HG02973 (cell line): ENCODE measurements at regions not wholly inside any gene's neighbourhood (a gene's known extent, or its start where the extent isn't known, plus 50 kb on each side); places are given as distances from the start of the nearest gene placed in this dataset.
A peak's percentile ranks its signal among the peaks of the same experiment; 100 is the strongest.
"Not testable (repeated sequence)": the region's sequence is repeated elsewhere in the genome, so short reads cannot be mapped to it uniquely, and the experiment has no call there.

ENCODE experiments used
- ATAC-seq: cut with Tn5 transposase; IDR thresholded peaks from one replicate; pipeline ENCODE4 v1.9.1; 2021; ENCODE audit warnings: moderate library complexity; ENCODE audit not compliant: unreplicated experiment

DNA sequence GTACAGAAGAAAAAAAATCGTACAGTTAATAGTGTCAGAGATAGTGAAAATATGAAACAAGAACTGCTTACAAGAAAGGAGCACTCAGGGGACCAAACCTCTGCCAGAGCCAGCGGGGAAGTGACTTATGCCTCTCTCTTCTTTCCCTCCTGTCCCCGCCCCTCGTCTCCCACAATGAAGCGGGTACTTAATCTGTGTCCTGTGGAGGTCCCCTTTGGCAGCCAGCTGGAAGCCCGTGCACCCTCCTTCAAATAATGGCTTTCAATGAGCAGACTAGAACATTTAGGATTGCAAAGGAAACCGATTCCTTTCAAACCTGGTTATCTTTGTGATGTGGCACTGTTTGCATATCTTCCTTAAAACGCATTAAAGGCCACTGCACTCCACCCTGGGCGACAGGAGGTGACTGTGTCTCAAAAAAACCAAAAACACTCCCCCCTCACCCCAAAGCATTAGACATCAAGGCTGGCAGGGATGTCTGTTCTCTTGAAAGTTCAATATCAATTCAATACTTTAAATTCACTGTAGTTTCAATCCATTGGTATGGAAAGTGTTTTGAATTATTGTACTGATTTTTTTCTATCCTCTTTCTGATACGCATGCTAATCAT, 51.7 kb downstream of the PPIAL4C start:
- ATAC-seq = not testable (repeated sequence)

DNA sequence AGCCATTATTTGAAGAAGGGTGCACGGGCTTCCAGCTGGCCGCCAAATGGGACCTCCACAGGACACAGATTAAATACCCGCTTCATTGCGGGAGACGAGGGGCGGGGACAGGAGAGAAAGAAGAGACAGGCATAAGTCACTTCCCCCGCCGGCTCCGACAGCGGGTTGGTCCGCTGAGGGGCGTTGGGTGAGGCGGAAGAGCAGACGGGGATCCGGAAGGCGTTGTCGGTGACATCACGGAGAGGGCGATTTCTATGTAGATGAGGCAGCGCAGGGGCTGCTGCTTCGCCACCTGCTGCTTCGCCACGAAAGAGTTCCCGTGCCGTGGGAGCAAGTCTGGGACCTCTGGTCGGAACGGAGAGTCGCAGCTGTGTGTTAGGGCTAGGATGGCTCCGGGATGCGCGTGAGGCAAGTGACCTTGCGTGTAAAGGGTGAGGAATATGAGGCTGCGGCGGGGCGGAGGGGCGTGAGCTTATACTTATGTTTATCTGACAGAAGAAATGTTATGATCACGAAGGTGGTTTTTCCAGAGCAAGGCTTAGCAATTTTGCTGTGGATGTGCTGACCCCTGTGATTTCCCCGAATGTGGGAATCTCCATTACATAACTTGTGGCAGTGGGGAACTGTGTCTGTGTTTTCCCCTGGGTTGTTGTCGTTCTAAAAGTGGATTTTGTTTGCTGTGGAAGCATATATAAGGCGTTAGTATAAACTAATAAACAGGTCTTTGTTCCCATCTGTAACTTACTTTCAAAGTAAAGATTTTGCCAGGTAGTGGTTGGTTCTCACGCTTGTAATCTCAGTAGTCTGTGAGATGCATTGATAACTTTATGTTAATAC, 52.9 kb downstream of the PPIAL4C start:
- peak; percentile 86 for ATAC-seq

DNA sequence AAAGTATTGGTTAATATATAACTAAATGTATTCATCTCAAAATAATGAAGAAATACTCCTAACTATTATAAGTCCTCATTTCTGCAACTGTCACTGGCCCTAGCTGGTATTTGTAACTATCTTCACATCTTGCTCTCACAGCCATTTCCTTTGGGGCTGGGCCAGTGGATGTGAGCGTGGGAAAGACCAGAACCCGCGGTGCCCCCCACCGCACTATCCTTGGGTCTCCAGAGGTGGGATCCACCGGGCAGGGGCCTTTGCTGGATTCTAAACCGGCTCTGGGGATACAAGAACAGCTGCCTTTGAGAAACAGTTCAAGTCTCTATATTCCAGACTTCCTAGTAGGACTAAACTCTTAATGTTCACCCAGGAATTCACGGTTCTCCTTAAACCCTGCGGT, 54.8 kb downstream of the PPIAL4C start:
- not testable (repeated sequence) for ATAC-seq

DNA sequence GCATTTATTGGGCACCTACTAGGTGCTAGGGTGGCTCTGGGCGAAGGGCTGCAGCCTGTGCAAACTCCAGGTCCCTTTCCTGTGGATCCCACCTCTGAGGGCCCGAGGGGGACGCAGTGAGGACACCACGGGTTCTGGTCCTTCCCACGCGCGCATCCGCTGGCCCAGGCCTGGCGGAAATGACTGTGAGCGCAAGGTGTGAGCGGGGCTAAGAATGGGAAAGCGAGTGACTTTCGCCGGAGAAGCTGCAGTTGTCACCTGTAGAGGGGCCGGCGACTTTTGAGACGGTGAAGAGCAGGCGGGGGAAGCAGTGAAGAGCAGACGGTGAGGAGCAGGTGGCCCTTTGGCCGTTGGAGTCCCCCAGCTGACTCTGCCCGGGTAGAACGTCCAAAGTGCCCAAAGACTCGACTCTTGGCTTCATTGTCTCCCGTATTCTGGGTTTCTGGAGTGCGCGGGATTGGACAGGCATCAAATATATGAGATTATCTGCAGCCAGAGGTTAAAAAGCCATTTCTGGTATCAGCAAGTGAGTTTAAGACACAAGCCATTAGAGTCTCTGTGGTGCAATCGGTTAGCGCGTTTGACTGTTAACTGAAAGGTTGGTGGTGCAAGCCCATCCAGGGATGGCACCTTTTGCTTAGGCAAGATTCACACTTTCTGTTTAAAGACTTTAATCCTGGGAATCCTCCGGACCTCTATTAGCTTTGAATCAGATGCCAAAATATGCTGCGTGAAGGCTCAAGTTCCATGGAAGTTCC, 55.4 kb downstream of the PPIAL4C start:
- not testable (repeated sequence) for ATAC-seq

DNA sequence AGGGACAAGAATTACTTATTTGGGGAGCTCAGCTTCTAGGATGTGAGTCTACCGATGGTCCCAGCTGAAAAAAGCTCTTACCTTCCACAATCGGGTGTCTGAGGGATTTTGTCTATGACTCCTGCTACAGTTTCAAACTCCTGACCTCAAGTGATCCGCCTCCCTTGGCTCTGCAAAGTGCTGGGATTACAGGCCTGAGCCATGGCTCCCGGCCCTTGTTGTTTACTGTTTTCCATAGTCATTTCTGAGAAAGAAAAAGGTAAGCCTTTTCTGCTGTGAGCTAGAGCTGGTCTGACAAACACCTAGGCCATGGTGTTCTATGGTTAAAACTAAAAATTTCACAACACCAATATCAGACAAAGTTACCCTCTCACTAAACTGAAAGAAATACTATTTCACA, 57.5 kb downstream of the PPIAL4C start:
- ATAC-seq = not testable (repeated sequence)

DNA sequence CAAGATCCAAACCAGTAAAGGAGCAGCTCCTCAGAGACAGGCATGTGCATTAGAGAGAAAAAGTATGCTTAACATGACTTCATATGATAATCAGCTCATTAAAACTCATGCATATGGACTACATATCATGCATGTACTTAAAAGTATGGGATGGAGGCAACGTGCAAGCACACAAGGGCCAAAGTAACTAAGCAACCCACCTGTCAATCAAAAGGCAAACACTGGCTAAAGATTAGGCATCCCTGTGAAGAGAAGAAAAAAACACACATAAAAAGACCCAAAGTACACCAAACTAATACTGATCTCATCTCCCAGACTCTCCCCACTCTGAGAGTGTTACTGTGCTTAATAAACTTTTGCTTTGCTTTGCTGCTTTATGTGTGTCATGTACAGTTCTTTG, 61.2 kb downstream of the PPIAL4C start:
- not testable (repeated sequence) for ATAC-seq

DNA sequence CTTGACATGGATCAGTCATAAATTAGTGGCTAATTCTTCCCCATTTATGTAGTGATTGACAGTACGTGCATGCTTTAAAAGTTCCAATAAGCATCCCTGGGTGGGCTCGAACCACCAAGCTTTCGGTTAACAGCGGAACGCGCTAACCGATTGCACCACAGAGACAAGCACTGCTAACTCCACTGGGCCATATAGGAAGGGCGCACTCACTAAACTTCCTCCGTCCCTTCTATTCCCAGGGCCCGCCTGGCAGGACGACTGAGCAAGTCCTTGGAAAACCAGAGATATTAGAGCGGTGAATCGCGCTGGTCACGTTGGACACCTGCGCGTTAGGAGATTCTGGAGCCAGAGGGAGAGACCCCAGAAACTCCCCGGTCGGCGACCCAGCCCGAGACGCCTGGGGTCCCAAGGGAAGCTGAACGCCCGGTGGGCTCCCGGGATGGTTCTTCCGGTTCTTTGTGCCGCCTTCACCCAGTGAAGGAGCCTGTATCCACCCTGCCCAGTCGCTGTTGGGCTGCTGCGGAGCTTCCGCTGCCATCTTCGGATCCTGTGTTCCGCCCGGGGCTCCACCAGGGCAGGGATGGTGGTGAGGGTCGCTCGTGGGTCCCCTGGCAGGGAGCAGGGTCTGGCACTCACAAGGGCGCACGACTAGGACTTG, 62.8 kb downstream of the PPIAL4C start:
- not testable (repeated sequence) for ATAC-seq

DNA sequence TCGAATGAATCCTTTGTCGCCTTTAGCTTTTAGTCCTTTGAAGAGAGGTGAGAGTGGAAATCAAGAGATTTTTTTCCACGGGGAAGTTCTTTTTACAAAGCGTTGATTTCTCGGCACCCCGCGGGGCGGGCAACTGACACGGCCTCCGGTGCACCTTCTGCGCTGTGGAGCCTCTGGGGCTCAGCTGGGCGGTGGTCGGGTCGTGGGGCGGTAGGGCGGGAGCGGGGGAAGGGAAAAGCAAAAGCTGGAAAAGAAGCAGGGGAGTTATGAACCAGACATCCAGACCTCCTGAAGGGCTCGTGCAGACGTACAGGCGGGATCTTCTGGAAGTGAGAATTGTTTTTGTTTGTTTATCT, 63.3 kb downstream of the PPIAL4C start:
- not testable (repeated sequence) for ATAC-seq

DNA sequence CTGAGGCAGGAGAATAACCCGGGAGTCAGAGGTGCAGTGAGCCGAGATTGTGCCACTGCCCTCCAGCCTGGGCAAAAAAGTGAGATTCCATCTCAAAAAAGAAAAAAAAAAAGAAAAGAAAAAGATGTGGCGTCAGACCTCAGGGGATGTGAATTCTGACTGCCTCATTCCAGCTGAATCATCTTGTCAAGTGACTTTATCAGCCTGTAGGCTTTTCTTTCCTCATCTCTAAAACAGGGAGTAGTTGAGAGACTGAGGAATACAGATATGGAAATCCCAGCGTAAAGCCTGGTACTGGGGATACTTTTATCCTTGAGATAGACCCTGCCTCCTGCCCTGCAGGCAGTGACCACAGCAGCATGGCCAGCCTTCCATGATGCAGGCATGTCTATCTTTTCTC, 74.1 kb downstream of the PPIAL4C start:
- ATAC-seq = not testable (repeated sequence)

DNA sequence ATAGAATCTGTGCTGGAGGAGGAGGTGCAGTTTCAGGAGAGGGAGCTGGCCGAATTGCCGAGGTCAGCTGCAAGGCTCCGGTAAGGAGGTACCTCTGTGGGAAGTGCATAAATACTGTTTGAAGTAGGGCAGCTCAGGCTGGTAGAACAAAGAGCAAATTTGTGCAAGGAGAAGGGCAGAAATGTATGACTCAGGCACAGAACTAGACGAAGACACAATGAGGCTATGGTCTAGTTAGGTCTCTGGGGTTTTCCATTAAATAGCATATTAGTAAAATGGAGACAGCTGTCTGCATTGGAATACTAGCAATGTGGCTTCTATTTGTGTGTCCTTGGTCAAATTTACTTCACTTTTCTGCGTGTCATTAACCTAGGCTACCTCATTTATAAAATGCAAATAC, 74.5 kb downstream of the PPIAL4C start:
- ATAC-seq = not testable (repeated sequence)

DNA sequence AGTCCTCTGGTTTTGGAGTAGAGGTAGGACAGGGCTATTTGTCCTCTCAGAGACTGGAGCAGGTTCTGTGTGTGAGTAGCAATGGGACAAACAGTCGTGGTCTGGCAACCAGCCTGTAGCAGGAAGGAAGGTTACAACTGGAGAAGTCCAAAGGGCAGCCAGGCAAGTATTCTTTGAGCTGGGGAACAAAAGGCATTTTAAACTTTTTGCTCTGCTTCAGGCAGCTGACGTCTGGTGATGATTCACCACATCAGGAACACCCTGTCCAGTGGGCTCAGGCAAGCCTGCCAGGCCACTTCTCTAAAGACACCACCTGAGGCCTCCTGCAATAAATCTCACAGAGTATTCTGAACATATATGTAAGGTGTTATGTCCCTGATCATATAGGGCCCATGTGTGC, 81.0 kb downstream of the PPIAL4C start:
- not testable (repeated sequence) for ATAC-seq

DNA sequence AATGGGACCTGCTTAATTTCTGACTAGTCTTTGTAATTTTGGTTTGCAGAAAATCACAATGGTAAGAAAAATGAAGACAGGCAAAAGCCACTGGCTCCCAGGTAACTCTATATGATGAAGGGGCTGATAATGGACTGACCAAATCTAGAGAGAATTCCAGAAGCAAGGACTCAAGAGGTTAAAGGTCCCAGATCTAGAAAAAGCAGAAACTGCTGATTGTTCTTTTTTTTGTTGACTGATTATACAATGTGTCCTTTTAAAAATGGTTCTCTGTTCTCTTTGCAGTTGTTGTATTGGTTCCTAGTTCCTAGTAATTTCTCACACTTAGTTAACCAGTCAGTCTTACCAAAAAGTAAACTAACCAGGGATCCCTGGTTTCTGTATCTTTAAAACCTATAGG, 81.4 kb downstream of the PPIAL4C start:
- ATAC-seq = not testable (repeated sequence)

DNA sequence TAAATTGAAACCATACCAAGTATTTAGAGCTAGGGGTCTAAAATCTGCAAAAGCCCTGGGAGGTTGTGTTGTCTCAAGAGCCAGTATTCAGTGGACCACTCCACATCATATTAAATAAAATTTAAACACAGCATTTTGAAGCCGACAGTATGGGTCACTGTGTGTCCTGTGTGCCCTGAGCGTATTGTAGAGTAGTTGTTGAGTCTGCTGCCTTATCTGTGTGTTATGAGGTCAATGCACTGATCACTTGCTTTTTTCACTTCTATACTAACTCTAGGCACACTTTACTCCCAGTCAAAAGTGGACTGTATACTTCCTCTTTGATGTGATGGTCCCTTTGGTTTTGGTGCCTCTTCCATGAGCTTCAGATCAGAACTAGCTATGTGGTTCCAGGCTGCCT, 81.9 kb downstream of the PPIAL4C start:
- ATAC-seq = not testable (repeated sequence)

DNA sequence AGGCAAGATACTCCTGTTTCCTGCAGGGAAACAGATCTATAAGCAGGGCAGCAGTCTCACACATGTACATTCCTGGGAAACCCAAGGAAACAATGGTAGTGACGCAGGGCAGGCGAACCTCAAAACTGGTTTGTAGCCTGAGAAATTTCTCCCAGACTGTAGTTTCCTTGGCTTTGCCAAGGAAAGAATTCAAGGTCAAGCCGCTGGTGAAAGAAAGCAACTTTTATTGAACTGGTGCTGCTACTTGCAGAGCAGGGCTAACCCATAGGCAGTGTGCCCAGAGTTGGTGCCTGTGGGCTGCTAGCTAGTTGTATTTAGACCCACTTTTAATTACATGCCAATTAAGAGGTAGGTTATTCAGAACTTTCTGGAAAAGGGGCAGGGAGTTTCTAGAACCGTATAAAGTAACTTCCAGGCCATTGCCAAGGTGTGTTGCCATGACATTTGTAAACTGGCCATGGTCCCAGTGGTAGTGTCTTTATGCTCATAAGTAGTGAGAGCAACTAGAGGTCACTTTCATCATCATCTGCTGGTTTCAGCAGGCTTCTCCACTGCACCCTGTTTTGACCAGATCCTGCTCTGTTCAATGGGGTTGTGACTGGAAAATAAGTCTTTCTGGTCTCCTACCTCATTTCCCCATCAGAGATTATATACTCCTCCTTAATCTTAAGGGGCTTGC, 89.7 kb downstream of the PPIAL4C start:
- not testable (repeated sequence) for ATAC-seq

DNA sequence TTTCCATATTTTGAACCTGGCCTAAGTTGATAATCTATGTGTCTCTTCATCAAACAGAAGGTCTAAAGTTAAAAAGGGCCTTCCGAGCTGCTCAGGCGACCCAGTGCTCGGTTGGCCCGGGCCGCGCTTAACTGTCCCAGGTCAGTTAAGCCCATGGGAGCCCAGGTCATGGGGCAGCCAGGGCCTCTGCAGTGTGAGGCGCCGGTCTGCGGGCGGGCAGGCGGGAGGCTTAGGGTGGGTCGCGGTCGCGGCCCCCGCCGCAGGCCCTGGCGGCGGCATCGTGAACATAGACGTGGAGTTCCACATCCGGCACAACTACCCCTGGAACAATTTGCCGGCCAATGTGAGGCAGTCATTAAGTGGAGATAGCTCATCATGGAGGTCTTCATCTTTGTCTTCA, 91.3 kb downstream of the PPIAL4C start:
- ATAC-seq = not testable (repeated sequence)

DNA sequence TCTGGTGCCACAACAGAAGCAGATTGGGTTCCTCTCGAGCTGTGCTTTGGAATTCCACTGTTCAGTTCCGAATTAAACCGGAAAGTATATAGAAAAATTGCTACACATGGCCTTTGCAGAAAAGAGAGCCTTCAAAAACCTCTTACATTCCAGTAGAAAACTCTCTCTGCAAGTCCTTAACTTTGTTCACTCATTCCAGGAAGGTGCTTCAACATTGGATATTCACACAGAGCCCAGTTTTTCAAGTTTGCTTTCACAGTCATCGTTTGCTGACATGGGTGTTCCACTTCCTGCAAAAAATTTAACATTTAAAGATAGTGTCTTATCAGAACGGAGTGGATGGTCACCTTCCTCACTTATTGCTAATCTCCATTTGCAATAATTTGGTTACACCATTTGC, 93.7 kb downstream of the PPIAL4C start:
- ATAC-seq = not testable (repeated sequence)

DNA sequence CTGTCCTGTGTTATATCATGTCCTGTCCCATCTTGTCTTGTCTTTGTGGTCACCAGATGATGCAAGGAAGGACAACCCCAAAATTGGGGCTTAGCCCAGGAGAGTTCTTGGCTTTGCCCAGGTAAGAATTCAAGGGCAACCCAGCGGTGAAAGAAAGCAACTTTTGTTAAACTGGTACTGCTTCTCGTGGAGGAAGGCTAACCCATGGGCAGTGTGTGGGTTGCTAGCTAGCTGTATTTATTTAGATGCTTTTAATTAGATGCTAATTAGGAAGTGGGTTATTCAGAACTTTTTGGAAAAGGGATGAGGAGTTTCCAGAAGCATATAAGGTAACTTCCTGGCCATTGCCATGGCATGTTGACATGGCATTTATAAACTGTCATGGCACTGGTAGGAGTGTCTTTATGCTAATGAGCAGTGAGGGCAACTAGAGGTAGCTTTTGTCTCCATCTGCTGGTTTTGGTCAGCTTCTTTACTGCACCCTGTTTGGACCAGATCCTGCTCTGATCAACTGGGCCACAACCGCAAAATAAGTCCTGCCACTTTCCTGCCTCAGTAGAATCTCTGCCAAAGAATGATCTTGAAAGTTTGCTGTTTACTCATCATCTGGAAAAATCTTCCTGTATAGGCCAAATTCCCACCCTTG, 95.8 kb upstream of the FCGR1A start:
- not testable (repeated sequence) for ATAC-seq

DNA sequence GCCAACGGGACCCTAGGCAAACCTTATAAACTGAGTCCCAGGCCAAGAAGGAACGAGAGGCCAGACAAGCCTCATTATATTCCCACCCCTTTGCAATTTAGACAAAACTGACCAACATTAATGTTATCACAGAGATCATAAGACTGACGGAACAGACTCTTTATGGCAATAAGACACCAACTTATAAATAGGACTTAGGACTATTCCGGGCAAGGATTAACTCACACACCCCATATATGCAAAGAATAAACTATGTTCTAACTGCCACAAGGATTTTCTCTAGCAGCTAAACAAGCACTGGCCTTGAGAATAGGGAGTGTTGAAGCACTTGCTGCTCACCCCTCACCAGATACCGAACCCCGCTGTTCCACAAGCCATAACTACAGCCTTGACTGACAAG, 91.1 kb upstream of the FCGR1A start:
- not testable (repeated sequence) for ATAC-seq

DNA sequence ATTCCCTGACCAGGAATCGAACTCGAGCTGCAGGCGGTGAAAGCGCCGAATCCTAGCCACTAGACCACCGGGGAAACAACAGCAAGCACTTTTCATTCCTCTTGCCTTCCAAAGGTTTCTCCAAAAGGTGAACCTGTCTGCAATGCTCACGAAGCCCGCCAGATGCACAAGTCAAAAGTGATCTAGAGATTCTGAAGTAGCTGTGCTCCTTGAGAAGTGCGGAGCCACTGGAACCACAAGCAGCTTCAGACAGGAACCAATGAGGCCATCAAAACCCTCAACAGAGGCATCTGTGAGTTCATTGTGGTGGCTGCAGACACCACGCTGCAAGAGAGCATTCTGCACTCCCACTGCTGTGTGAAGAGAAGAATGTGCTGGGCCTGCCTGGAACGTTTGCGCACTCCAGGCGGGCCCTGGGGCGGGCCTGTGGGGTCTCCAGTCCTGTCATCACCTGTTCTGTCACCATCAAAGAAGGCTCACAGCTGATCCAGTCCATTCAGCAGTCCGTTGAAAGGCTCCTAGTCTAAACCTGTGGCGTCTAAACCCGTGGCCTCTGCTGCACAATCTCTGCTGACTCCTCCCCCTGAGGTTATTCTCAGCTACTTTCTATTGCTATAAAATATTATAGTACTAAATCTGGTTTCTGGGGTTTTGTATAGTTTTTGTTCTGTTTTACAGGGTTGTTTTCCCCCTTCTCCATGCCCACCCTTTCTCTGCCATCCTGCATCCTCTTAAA, 89.5 kb upstream of the FCGR1A start:
- ATAC-seq = not testable (repeated sequence)
